GM12892 (cell line): ENCODE measurements at regions not wholly inside any gene's neighbourhood (a gene's known extent, or its start where the extent isn't known, plus 50 kb on each side); places are given as distances from the start of the nearest gene placed in this dataset.

Experiments used
- DNase-seq: peaks from one replicate; pipeline ENCODE4 v3.0.0; 2011; ENCODE audit not compliant: insufficient read length
- FAIRE-seq: peaks from 2 replicates; lab custom pipeline; 2011; peaks lifted over from hg19 to GRCh38; lab: Jason Lieb, UNC
- POLR2A ChIP-seq: IDR thresholded peaks from 2 replicates; pipeline ENCODE4 v1.6.1; 2011; ENCODE audit warnings: low read depth, low read length, control low read depth
- POLR2AphosphoS5 ChIP-seq: IDR thresholded peaks from 2 replicates; pipeline ENCODE4 v1.6.1; 2011; ENCODE audit warnings: low read depth, low read length, control low read depth
- TAF1 ChIP-seq: IDR thresholded peaks from 2 replicates; pipeline ENCODE4 v1.6.1; 2011; ENCODE audit warnings: low read depth, mild to moderate bottlenecking, control low read depth, low read length, borderline replicate concordance

- FAIRE-seq (no peak), DNase-seq (no peak)
- TF ChIP-seq TAF1 (no peak), POLR2AphosphoS5 (no peak), POLR2A (no peak)
These were observed 234.4 kb upstream of the CRY1 start for GRCh38 chr12:107327651-107328182.

DNA sequence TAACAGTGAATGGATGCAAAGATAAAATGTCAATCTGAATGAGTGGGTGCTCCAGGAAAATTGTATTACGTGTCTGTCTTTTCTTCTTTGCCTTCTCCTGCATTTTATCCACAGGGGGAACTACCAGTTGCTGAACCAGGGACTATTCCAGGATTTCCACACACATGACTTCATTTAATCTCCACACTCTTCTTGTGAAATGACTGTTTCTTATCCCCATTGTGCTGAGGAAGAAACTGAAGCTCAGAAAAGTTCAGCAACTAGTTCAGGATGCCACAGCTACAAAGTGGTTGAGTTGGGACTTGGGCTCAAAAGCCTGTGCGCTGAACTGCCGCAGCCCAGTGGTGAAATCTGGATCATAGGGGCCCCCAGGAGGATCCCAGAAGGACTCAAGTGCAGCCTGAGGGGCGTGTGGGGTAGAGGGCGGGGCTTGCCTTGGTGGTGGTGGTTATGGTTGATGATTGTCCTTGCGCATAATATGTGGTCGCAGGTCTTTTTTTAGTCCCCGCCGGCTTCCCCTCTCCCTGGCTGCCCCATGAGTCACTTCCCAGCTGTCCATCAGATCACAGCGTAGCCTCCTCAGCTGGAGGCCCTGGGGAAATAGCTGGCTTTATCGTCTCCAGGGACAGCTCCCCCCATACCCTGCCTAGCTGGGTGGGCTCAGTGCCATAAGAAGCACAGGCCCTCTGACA is 235.2 kb upstream of the CRY1 start:
- DNase-seq (no peak), FAIRE-seq (no peak)
- no peak for TF ChIP-seq POLR2A

DNA sequence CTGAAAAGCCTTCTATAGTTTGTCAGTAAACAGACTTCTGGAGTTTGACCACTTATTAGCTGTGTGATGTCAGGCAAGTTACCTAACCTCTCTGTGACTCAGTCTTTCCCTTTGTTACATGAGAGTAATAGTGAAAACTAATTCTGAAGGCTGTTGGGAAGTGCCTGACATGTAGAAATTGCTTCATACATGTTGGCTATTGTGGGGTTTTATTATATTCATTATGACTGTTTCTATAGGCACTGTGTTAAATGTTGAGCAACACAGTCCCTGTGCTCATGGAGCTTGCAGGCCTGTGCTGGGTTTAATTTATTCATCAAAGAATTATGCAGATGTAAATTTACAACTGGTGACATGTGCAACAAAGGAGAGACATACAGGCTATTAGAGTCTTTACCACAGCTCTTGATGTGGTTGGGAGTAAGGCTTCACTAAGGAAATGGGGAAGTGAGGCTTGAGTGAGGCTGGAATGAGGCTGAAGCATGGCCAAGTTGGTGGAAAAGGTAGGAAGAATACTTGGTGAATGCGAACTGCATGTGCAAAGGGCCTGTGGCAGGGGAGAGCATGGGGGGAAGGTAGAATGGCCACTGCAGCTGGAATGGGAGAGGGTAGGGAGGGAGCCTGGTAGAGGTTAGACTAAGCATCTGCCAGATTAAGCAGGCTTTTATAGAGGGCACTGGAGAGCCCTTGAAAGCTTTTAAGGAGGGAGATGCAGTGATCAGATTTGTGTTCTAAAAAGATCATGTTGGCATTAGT is 236.4 kb upstream of the CRY1 start:
- FAIRE-seq (no peak), DNase-seq (no peak)
- no peak for TF ChIP-seq TAF1
- no peak for TF ChIP-seq POLR2AphosphoS5
- no peak for TF ChIP-seq POLR2A

DNA sequence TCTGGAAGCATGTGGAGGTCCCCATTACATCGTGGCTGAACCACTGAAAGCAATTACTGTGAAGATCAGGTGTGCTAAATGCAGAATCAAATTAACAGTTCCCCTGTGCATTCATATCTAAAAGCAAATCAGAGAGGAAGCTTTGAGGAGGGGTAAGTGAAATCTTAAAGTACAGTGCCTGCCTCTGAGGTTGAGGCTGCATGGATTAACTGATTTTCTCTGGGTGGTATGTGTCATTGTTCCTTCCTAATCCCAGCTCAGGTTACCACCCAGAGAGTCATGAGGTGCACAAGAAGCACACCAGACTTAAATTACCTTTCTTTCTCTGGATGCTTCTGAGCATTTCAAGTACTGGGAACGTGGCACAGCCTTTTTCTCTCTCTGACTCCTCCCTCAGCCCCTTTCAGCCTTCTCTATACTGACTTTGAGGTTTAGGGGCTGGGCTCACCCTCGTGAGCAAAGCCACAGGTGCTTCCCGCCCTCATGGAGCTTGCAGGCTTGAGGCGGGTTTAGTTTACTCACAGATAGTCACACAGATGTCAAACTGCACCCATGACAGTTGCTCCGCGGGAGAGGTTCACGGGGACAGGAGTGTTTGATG is 237.6 kb upstream of the CRY1 start:
- no peak for TF ChIP-seq POLR2AphosphoS5
- TF ChIP-seq POLR2A = no peak
- no peak for TF ChIP-seq TAF1
- no peak for FAIRE-seq

GRCh38 chr12:107331471-107331870 is 238.1 kb upstream of the CRY1 start:
- no peak for TF ChIP-seq TAF1
- FAIRE-seq (no peak), DNase-seq (no peak)

More for the DNA sequence above, 237.6 kb upstream of the CRY1 start:
- DNase-seq = no peak

- TF ChIP-seq POLR2AphosphoS5 = no peak
- no peak for TF ChIP-seq POLR2A
- no peak for TF ChIP-seq TAF1
- FAIRE-seq (no peak), DNase-seq (no peak)
These were observed 238.6 kb upstream of the CRY1 start for GRCh38 chr12:107331912-107332311.

- TF ChIP-seq TAF1 = no peak
- TF ChIP-seq POLR2AphosphoS5 = no peak
- TF ChIP-seq POLR2A = no peak
- no peak for DNase-seq
- FAIRE-seq = no peak
These were observed 239.4 kb upstream of the CRY1 start for GRCh38 chr12:107332743-107333142.

- no peak for FAIRE-seq
- TF ChIP-seq TAF1 (no peak), POLR2A (no peak), POLR2AphosphoS5 (no peak)
- DNase-seq = no peak
These were observed 242.6 kb upstream of the CRY1 start for GRCh38 chr12:107335802-107336570.

GRCh38 chr12:107336695-107337094 is 243.3 kb upstream of the CRY1 start:
- no peak for TF ChIP-seq POLR2AphosphoS5
- no peak for TF ChIP-seq POLR2A
- TF ChIP-seq TAF1 = no peak
- DNase-seq (no peak), FAIRE-seq (no peak)

- TF ChIP-seq POLR2AphosphoS5 = no peak
- TF ChIP-seq TAF1 = no peak
- TF ChIP-seq POLR2A = no peak
- FAIRE-seq = no peak
- no peak for DNase-seq
These were observed 244.2 kb upstream of the CRY1 start for GRCh38 chr12:107337346-107338095.
